Endodermal cell (in vitro differentiated cells): ENCODE measurements at regions not wholly inside any gene's neighbourhood (a gene's known extent, or its start where the extent isn't known, plus 50 kb on each side); places are given as distances from the start of the nearest gene placed in this dataset.
A peak's percentile ranks its signal among the peaks of the same experiment; 100 is the strongest.

Source experiments
- DNase-seq: peaks from one replicate; pipeline ENCODE4 v3.0.0-alpha.2; 2017
- H3K27ac ChIP-seq: 2 replicates; pipeline ENCODE4 v1.5.1; 2013; ENCODE audit warnings: mild to moderate bottlenecking, low read depth, low read length, moderate library complexity
- H3K27me3 ChIP-seq: 2 replicates; pipeline ENCODE4 v1.6.1; 2013; ENCODE audit warnings: mild to moderate bottlenecking, low read length, moderate library complexity; ENCODE audit not compliant: insufficient read depth, control insufficient read depth, poor library complexity, severe bottlenecking
- H3K36me3 ChIP-seq: 2 replicates; pipeline ENCODE4 v1.7.0; 2013; ENCODE audit warnings: mild to moderate bottlenecking, low read length, moderate library complexity; ENCODE audit not compliant: control insufficient read depth, insufficient read depth
- H3K4me1 ChIP-seq: one replicate; pipeline ENCODE4 v1.7.0; 2013; ENCODE audit warnings: low read length; ENCODE audit not compliant: control insufficient read depth, insufficient read depth
- H3K4me3 ChIP-seq: 2 replicates; pipeline ENCODE4 v1.5.1; 2013; ENCODE audit warnings: mild to moderate bottlenecking, low read length, moderate library complexity
- H3K9ac ChIP-seq: 2 replicates; pipeline ENCODE4 v1.6.1; 2013; ENCODE audit warnings: mild to moderate bottlenecking, low read length, moderate library complexity; ENCODE audit not compliant: poor library complexity, severe bottlenecking; ENCODE audit errors: extremely low read depth
- H3K9me3 ChIP-seq: 2 replicates; pipeline ENCODE4 v1.6.1; 2013; ENCODE audit warnings: mild to moderate bottlenecking, low read length, moderate library complexity; ENCODE audit not compliant: control insufficient read depth
- H3K27ac Mint-ChIP-seq: 2 replicates; pipeline ENCODE4 v1.8.0; 2020; ENCODE audit warnings: mixed read lengths
- H3K27me3 Mint-ChIP-seq: 2 replicates; pipeline ENCODE4 v1.8.0; 2021; ENCODE audit warnings: mild to moderate bottlenecking, mixed read lengths; ENCODE audit not compliant: insufficient read depth
- H3K36me3 Mint-ChIP-seq: 2 replicates; pipeline ENCODE4 v1.8.0; 2020; ENCODE audit warnings: low read depth, mixed read lengths
- H3K4me1 Mint-ChIP-seq: 2 replicates; pipeline ENCODE4 v1.8.0; 2020; ENCODE audit warnings: mixed read lengths
- H3K4me3 Mint-ChIP-seq: 2 replicates; pipeline ENCODE4 v1.8.0; 2020; ENCODE audit warnings: mild to moderate bottlenecking, moderate library complexity, mixed read lengths
- H3K9me3 Mint-ChIP-seq: 2 replicates; pipeline ENCODE4 v1.8.0; 2020; ENCODE audit warnings: mild to moderate bottlenecking, mixed read lengths
- CTCF ChIP-seq: fragments of 200-600 bp; sonication (generic); conservative IDR thresholded peaks from 2 replicates; pipeline ENCODE4 v1.5.0; 2021; ENCODE audit warnings: antibody characterized with exemption, mild to moderate bottlenecking
- WGBS, 2 experiments: methylation state at CpG; one replicate each; pipeline versions ENCODE4 v1.1.5 to v1.1.7; 2013; ENCODE audit warnings: missing lambda C conversion rate in 2 of 2, mixed read lengths in 1 of 2; ENCODE audit not compliant: insufficient coverage in 1 of 2, insufficient read length in 1 of 2; 5-methylcytosine and 5-hydroxymethylcytosine counted together

- no peak overlapping the region for H3K27ac ChIP-seq
- H3K27ac Mint-ChIP-seq = no peak overlapping the region
- DNase-seq = no peak
- no peaks in the 10 kb centered on the region for H3K9me3 Mint-ChIP-seq
- H3K4me1 Mint-ChIP-seq = no peaks in the 10 kb centered on the region
- no peaks in the 10 kb centered on the region for H3K36me3 Mint-ChIP-seq
- no peaks in the 10 kb centered on the region for H3K27me3 Mint-ChIP-seq
- H3K36me3 ChIP-seq = no peaks in the 10 kb centered on the region
- H3K4me1 ChIP-seq = no peaks in the 10 kb centered on the region
- H3K4me3 Mint-ChIP-seq = no peak overlapping the region
- no peak overlapping the region for H3K9ac ChIP-seq
- H3K4me3 ChIP-seq = no peak overlapping the region
- no peaks in the 10 kb centered on the region for H3K9me3 ChIP-seq
- H3K27me3 ChIP-seq = no peaks in the 10 kb centered on the region
- 100% methylated on average over 1 of the region's 1 CpG; no CpG with 5 or more reads in 1 of the 2 experiments for WGBS, 2 experiments
- no peak for TF ChIP-seq CTCF
Measured at GRCh38 chr4:66667249-66667648, 878.1 kb downstream of the CENPC start.

- no peak for TF ChIP-seq CTCF
- DNase-seq = peak; percentile 40
- Mint-ChIP-seq H3K4me3 (no peak overlapping the region), H3K36me3 (no peaks in the 10 kb centered on the region), H3K4me1 (peaks cover 1% of the 10 kb centered on the region), H3K9me3 (no peaks in the 10 kb centered on the region), H3K27me3 (peaks cover 6% of the 10 kb centered on the region), H3K27ac (no peak overlapping the region)
- Histone ChIP-seq H3K9ac (no peak overlapping the region), H3K4me1 (no peaks in the 10 kb centered on the region), H3K36me3 (no peaks in the 10 kb centered on the region), H3K27me3 (no peaks in the 10 kb centered on the region), H3K27ac (no peak overlapping the region), H3K4me3 (no peak overlapping the region), H3K9me3 (no peaks in the 10 kb centered on the region)
- 84 to 100% methylated on average over 2 to 3 of the region's 3 CpGs for WGBS, 2 experiments
Measured at GRCh38 chr4:66662620-66663019, 882.7 kb downstream of the CENPC start.

GRCh38 chr4:66658809-66659208 is 886.5 kb downstream of the CENPC start:
- no peaks in the 10 kb centered on the region for H3K9me3 ChIP-seq
- Mint-ChIP-seq H3K9me3 (no peaks in the 10 kb centered on the region), H3K4me1 (peaks cover 3% of the 10 kb centered on the region), H3K27ac (no peak overlapping the region), H3K27me3 (peaks cover 6% of the 10 kb centered on the region), H3K4me3 (no peak overlapping the region), H3K36me3 (no peaks in the 10 kb centered on the region)
- no peak overlapping the region for H3K27ac ChIP-seq
- no peak overlapping the region for H3K4me3 ChIP-seq
- DNase-seq = no peak
- no peak overlapping the region for H3K9ac ChIP-seq
- H3K36me3 ChIP-seq = no peaks in the 10 kb centered on the region
- H3K4me1 ChIP-seq = no peaks in the 10 kb centered on the region
- 77% methylated on average over 2 of the region's 2 CpGs; no CpG with 5 or more reads in 1 of the 2 experiments for WGBS, 2 experiments
- no peaks in the 10 kb centered on the region for H3K27me3 ChIP-seq
- TF ChIP-seq CTCF = no peak
